ENCODE measurements at regions not wholly inside any gene's neighbourhood (a gene's known extent, or its start where the extent isn't known, plus 50 kb on each side); places are given as distances from the start of the nearest gene placed in this dataset.

GRCh38 chr9:79043916-79044315 lies 527.8 kb upstream of the TLE4 start:
- TF ChIP-seq POLR2A (IDR thresholded peaks at IDR 0.05; ENCODE audit: low read depth, low read length), result no peak
- no peak for TF ChIP-seq CTCF (IDR thresholded peaks at IDR 0.05; ENCODE audit: extremely low read depth in 1 of 2, insufficient read depth in 1 of 2, low read depth in 1 of 2, low read length in 2 of 2)
- no peak for TF ChIP-seq POLR2AphosphoS5 (IDR thresholded peaks at IDR 0.05; ENCODE audit: insufficient read depth, low read depth, low read length)
- TF ChIP-seq MYC (IDR thresholded peaks at IDR 0.05; ENCODE audit: low read depth, low read length), result no peak
- TF ChIP-seq EZH2 (IDR thresholded peaks at IDR 0.05; ENCODE audit: borderline replicate concordance, low read depth, low read length, severe bottlenecking), result no peak
- TF ChIP-seq MAX (IDR thresholded peaks at IDR 0.05; ENCODE audit: insufficient read depth, insufficient read length), result no peak
